Adipocyte (in vitro differentiated cells): ENCODE measurements at regions not wholly inside any gene's neighbourhood (a gene's known extent, or its start where the extent isn't known, plus 50 kb on each side); places are given as distances from the start of the nearest gene placed in this dataset.

Source experiments
- DNase-seq: peaks from one replicate; pipeline ENCODE4 v3.0.0-alpha.2; 2015; ENCODE audit warnings: low read depth
- H3K27me3 ChIP-seq: replicated peaks from 2 replicates; pipeline ENCODE4 v1.7.0; 2013; ENCODE audit warnings: mild to moderate bottlenecking, low read length, moderate library complexity; ENCODE audit not compliant: control insufficient read depth, insufficient read depth
- H3K36me3 ChIP-seq: 2 replicates; pipeline ENCODE4 v1.7.0; 2013; ENCODE audit warnings: low read length, mild to moderate bottlenecking, moderate library complexity; ENCODE audit not compliant: control insufficient read depth, insufficient read depth, severe bottlenecking
- H3K4me1 ChIP-seq: 2 replicates; pipeline ENCODE4 v1.7.0; 2013; ENCODE audit warnings: mild to moderate bottlenecking, low read length, moderate library complexity; ENCODE audit not compliant: control insufficient read depth, insufficient read depth
- H3K4me3 ChIP-seq: 2 replicates; pipeline ENCODE4 v1.7.0; 2013; ENCODE audit warnings: mild to moderate bottlenecking, low read length, moderate library complexity
- H3K9ac ChIP-seq: 2 replicates; pipeline ENCODE4 v1.7.0; 2013; ENCODE audit warnings: mild to moderate bottlenecking, low read length, moderate library complexity
- H3K9me3 ChIP-seq: 2 replicates; pipeline ENCODE4 v1.7.0; 2013; ENCODE audit warnings: mild to moderate bottlenecking, low read length, moderate library complexity; ENCODE audit not compliant: control insufficient read depth

GRCh38 chr16:86707581-86707980 lies 129.2 kb downstream of the FOXL1 start:
- no peak overlapping the region for H3K4me3 ChIP-seq
- DNase-seq = no peak
- H3K36me3 ChIP-seq = no peaks in the 10 kb centered on the region
- H3K27me3 ChIP-seq = peaks cover 70% of the 10 kb centered on the region
- no peak overlapping the region for H3K9ac ChIP-seq
- peaks cover 21% of the 10 kb centered on the region for H3K9me3 ChIP-seq
- H3K4me1 ChIP-seq = no peaks in the 10 kb centered on the region

GRCh38 chr16:86708431-86708830 lies 130.1 kb downstream of the FOXL1 start:
- Histone ChIP-seq H3K4me1 (no peaks in the 10 kb centered on the region), H3K4me3 (no peak overlapping the region), H3K9me3 (peaks cover 21% of the 10 kb centered on the region), H3K9ac (no peak overlapping the region), H3K36me3 (no peaks in the 10 kb centered on the region), H3K27me3 (peaks cover 70% of the 10 kb centered on the region)
- DNase-seq = no peak

- Histone ChIP-seq H3K4me1 (no peaks in the 10 kb centered on the region), H3K36me3 (no peaks in the 10 kb centered on the region), H3K4me3 (no peak overlapping the region), H3K9me3 (peaks cover 21% of the 10 kb centered on the region), H3K27me3 (peaks cover 69% of the 10 kb centered on the region), H3K9ac (no peak overlapping the region)
- DNase-seq = no peak
Observed at GRCh38 chr16:86709103-86709502, 130.8 kb downstream of the FOXL1 start.

GRCh38 chr16:86709902-86710601 lies 131.7 kb downstream of the FOXL1 start:
- Histone ChIP-seq H3K9me3 (peaks cover 21% of the 10 kb centered on the region), H3K4me3 (no peak overlapping the region), H3K4me1 (no peaks in the 10 kb centered on the region), H3K36me3 (no peaks in the 10 kb centered on the region), H3K27me3 (peaks cover 70% of the 10 kb centered on the region), H3K9ac (no peak overlapping the region)
- no peak for DNase-seq

- H3K4me3 ChIP-seq = no peak overlapping the region
- DNase-seq = no peak
- H3K36me3 ChIP-seq = no peaks in the 10 kb centered on the region
- no peak overlapping the region for H3K9ac ChIP-seq
- H3K9me3 ChIP-seq = peaks cover 17% of the 10 kb centered on the region
- H3K4me1 ChIP-seq = no peaks in the 10 kb centered on the region
- peaks cover 75% of the 10 kb centered on the region for H3K27me3 ChIP-seq
Observed at GRCh38 chr16:86710602-86710950, 132.2 kb downstream of the FOXL1 start.

- peaks cover 14% of the 10 kb centered on the region for H3K9me3 ChIP-seq
- H3K27me3 ChIP-seq = peaks cover 78% of the 10 kb centered on the region
- DNase-seq = no peak
- no peak overlapping the region for H3K9ac ChIP-seq
- no peaks in the 10 kb centered on the region for H3K4me1 ChIP-seq
- H3K36me3 ChIP-seq = no peaks in the 10 kb centered on the region
- no peak overlapping the region for H3K4me3 ChIP-seq
Observed at GRCh38 chr16:86712158-86713009, 134.0 kb downstream of the FOXL1 start.

- no peak for DNase-seq
- no peak overlapping the region for H3K9ac ChIP-seq
- no peak overlapping the region for H3K4me3 ChIP-seq
- peaks cover 78% of the 10 kb centered on the region for H3K27me3 ChIP-seq
- peaks cover 14% of the 10 kb centered on the region for H3K9me3 ChIP-seq
- no peaks in the 10 kb centered on the region for H3K36me3 ChIP-seq
- no peaks in the 10 kb centered on the region for H3K4me1 ChIP-seq
Observed at GRCh38 chr16:86713021-86713631, 134.8 kb downstream of the FOXL1 start.

GRCh38 chr16:86714166-86714565 lies 135.8 kb downstream of the FOXL1 start:
- peak; percentile 8 for DNase-seq
- no peaks in the 10 kb centered on the region for H3K4me1 ChIP-seq

GRCh38 chr16:86716649-86717048 lies 138.3 kb downstream of the FOXL1 start:
- Histone ChIP-seq H3K4me3 (no peak overlapping the region), H3K4me1 (no peaks in the 10 kb centered on the region), H3K9ac (no peak overlapping the region), H3K27me3 (peaks cover 73% of the 10 kb centered on the region), H3K9me3 (no peaks in the 10 kb centered on the region), H3K36me3 (no peaks in the 10 kb centered on the region)
- no peak for DNase-seq

More at GRCh38 chr16:86714166-86714565, 135.8 kb downstream of the FOXL1 start:
- Histone ChIP-seq H3K9me3 (peaks cover 9% of the 10 kb centered on the region), H3K9ac (no peak overlapping the region), H3K36me3 (no peaks in the 10 kb centered on the region), H3K27me3 (peaks cover 81% of the 10 kb centered on the region), H3K4me3 (no peak overlapping the region)

GRCh38 chr16:86718118-86718517 lies 139.8 kb downstream of the FOXL1 start:
- H3K27me3 ChIP-seq = peaks cover 68% of the 10 kb centered on the region
- H3K9me3 ChIP-seq = no peaks in the 10 kb centered on the region
- no peak overlapping the region for H3K9ac ChIP-seq
- no peak overlapping the region for H3K4me3 ChIP-seq
- DNase-seq = no peak
- peaks cover 7% of the 10 kb centered on the region for H3K4me1 ChIP-seq
- H3K36me3 ChIP-seq = no peaks in the 10 kb centered on the region

GRCh38 chr16:86722970-86723369 lies 144.6 kb downstream of the FOXL1 start:
- no peaks in the 10 kb centered on the region for H3K36me3 ChIP-seq
- DNase-seq = peak; percentile 88
- H3K4me1 ChIP-seq = peaks cover 14% of the 10 kb centered on the region
- no peak overlapping the region for H3K9ac ChIP-seq
- peak overlapping the region; percentile 32 for H3K4me3 ChIP-seq
- peaks cover 62% of the 10 kb centered on the region for H3K27me3 ChIP-seq
- H3K9me3 ChIP-seq = no peaks in the 10 kb centered on the region
